Heart left ventricle (tissue), 13 donors: ENCODE measurements at regions not wholly inside any gene's neighbourhood (a gene's known extent, or its start where the extent isn't known, plus 50 kb on each side); places are given as distances from the start of the nearest gene placed in this dataset.

Source experiments
- CTCF ChIP-seq, 12 donors: fragments of 200-600 bp; sonication (generic) in 4 of 12; IDR thresholded peaks; one replicate each; pipeline versions ENCODE4 v1.5.0 to v1.8.0; 2018 to 2022; ENCODE audit warnings: antibody characterized with exemption in 12 of 12, mild to moderate bottlenecking in 5 of 12
- POLR2A ChIP-seq, 2 donors: fragments of 450-650 bp; IDR thresholded peaks; one replicate each; pipeline ENCODE4 v1.6.1; 2017; ENCODE audit warnings: antibody characterized with exemption in 2 of 2, mild to moderate bottlenecking in 2 of 2, moderate library complexity in 2 of 2
- donor health status: ischemic (EF 13 %, LVEDD 7.1; RV severe dilation, severe dysfunction).
- donor health status: DM: no; HTN: yes; CAD: no.
- donor health status: DM: no; HTN: no; CAD: no.
- donor health status: ischemic (EF 25% LVEDD 6.9; RV normal size, moderate dysfunction).
- donor health status: ischemic (EF 25% LVEDD 5.7; RV mildly dilated, moderate dysfunction).
- donor health status: ischemic (EF 35%, LVEDD 5.7; RV mildly dilated, moderate dysfunction).
- donor health status: nonischemic (EF 11% LVEDD 7.7; RV severe dilation, severe dysfunction).
- donor health status: DM: yes; HTN: yes; CAD: no.
- donor health status: PGD.
- donor health status: ischemic (EF 29% LVEDD 5.4; RV normal size, mild dysfunction).
- donor health status: nonischemic (EF 23%, LVEDD 6.1; RV moderate dilation, normal function).

GRCh38 chr7:92939666-92940360 lies 103.4 kb upstream of the CDK6 start:
- TF ChIP-seq CTCF (IDR thresholded peaks at IDR 0.05) (no peak), POLR2A (IDR thresholded peaks at IDR 0.05) (no peak)
